ENCODE measurements at regions not wholly inside any gene's neighbourhood (a gene's known extent, or its start where the extent isn't known, plus 50 kb on each side); places are given as distances from the start of the nearest gene placed in this dataset.

- POLR2A ChIA-PET: no interaction called here
- H3K9me3 ChIP-seq: no peaks in the 10 kb centered on the region
- H3K4me1 ChIP-seq: no peaks in the 10 kb centered on the region
- FAIRE-seq (no peak), ATAC-seq (no peak), DNase-seq (ENCODE audit: low read depth in 1 of 2, low spot score in 1 of 2) (no peak)
- H3K27ac ChIP-seq: no peak overlapping the region
- TF ChIP-seq EP300 (IDR thresholded peaks at IDR 0.05) (no peak), POLR2A (IDR thresholded peaks at IDR 0.05; ENCODE audit: low read length) (no peak), ZC3H11A (IDR thresholded peaks at IDR 0.05) (no peak), RCOR1 (IDR thresholded peaks at IDR 0.05; ENCODE audit: low read depth, low read length) (no peak), HEYL (CRISPR knock-in tag; IDR thresholded peaks at IDR 0.05) (no peak), EHF (CRISPR knock-in tag; IDR thresholded peaks at IDR 0.05) (no peak), TFCP2L1 (CRISPR knock-in tag; IDR thresholded peaks at IDR 0.05) (no peak), RARB (CRISPR knock-in tag; IDR thresholded peaks at IDR 0.05) (no peak)
- H3K4me3 ChIP-seq: no peak overlapping the region
- WGBS (ENCODE audit: missing lambda C conversion rate): 5% methylated on average over 3 of the region's 5 CpGs
- H3K4me2 ChIP-seq: no peak overlapping the region
- CTCF ChIA-PET: no interaction called here
These were observed 275.1 kb upstream of the GJB5 start for GRCh38 chr1:34479731-34480130.

- FAIRE-seq (no peak), DNase-seq (ENCODE audit: low read depth in 1 of 2, low spot score in 1 of 2) (no peak), ATAC-seq (no peak)
- Histone ChIP-seq H3K4me3 (no peak overlapping the region), H3K4me2 (no peak overlapping the region), H3K27ac (no peak overlapping the region), H3K4me1 (no peaks in the 10 kb centered on the region), H3K9me3 (no peaks in the 10 kb centered on the region)
- POLR2A ChIA-PET: no interaction called here
- TF ChIP-seq TFCP2L1 (CRISPR knock-in tag; IDR thresholded peaks at IDR 0.05) (no peak), MAZ (IDR thresholded peaks at IDR 0.05; ENCODE audit: borderline replicate concordance, low read depth, low read length) (no peak), ZSCAN20 (CRISPR knock-in tag; IDR thresholded peaks at IDR 0.05) (no peak), JUNB (IDR thresholded peaks at IDR 0.05) (no peak)
- CTCF ChIA-PET: no interaction called here
These were observed 266.7 kb upstream of the GJB5 start for GRCh38 chr1:34488080-34488708.

- 0% methylated on average over 6 of the region's 6 CpGs for WGBS (ENCODE audit: missing lambda C conversion rate)
These were observed 254.4 kb upstream of the GJB5 start for GRCh38 chr1:34500451-34500850.

GRCh38 chr1:34511802-34512201 is 243.0 kb upstream of the GJB5 start:
- Histone ChIP-seq H3K4me3 (no peak overlapping the region), H3K27ac (no peak overlapping the region), H3K9me3 (no peaks in the 10 kb centered on the region), H3K4me1 (no peaks in the 10 kb centered on the region), H3K4me2 (no peak overlapping the region)
- ATAC-seq (no peak), FAIRE-seq (no peak), DNase-seq (ENCODE audit: low read depth in 1 of 2, low spot score in 1 of 2) (no peak)
- TF ChIP-seq BHLHE40 (IDR thresholded peaks at IDR 0.05; ENCODE audit: low read depth, low read length) (no peak), MAX (IDR thresholded peaks at IDR 0.05) (no peak), SREBF2 (IDR thresholded peaks at IDR 0.05) (no peak), EP300 (IDR thresholded peaks at IDR 0.05) (no peak)
- POLR2A ChIA-PET: interaction anchor here (0.6 kb wide), 1 partner anchor 265 kb away, joined by 4 read pairs; no protein-coding TSS in a partner anchor
- CTCF ChIA-PET: interaction anchor here (0.8 kb wide), 1 partner anchor 68 kb away, joined by 5 read pairs; no protein-coding TSS in a partner anchor

More at GRCh38 chr1:34500451-34500850, 254.4 kb upstream of the GJB5 start:
- DNase-seq (ENCODE audit: low read depth in 1 of 2, low spot score in 1 of 2) (no peak), FAIRE-seq (no peak), ATAC-seq (no peak)
- ChIA-PET POLR2A (no interaction called here), CTCF (no interaction called here)
- Histone ChIP-seq H3K9me3 (no peaks in the 10 kb centered on the region), H3K27ac (no peak overlapping the region), H3K4me1 (no peaks in the 10 kb centered on the region), H3K4me3 (no peak overlapping the region), H3K4me2 (no peak overlapping the region)
- TF ChIP-seq REST (IDR thresholded peaks at IDR 0.05) (peak; percentile 86), ZC3H11A (IDR thresholded peaks at IDR 0.05) (no peak)
